ENCODE measurements at regions not wholly inside any gene's neighbourhood (a gene's known extent, or its start where the extent isn't known, plus 50 kb on each side); places are given as distances from the start of the nearest gene placed in this dataset.

- H2BK5ac ChIP-seq (ENCODE audit: low read depth, low read length, poor library complexity, severe bottlenecking): peak overlapping the region; percentile 79
- H3K4me2 ChIP-seq (ENCODE audit: low read depth, low read length): no peak overlapping the region
- no peaks in the 10 kb centered on the region for H3K79me1 ChIP-seq (ENCODE audit: low read depth in 1 of 2, low read length in 2 of 2)
- intact Hi-C loops (cut with micrococcal nuclease) (no loop called here), in situ Hi-C loops (cut with MboI; ENCODE audit: low sequenced_read_pairs) (no loop called here), dilution Hi-C loops (cut with HindIII; ENCODE audit: low sequenced_read_pairs, unreplicated experiment) (no loop called here)
- H3K27ac ChIP-seq (ENCODE audit: insufficient read depth, low read length): no peak overlapping the region
- peak overlapping the region; percentile 68; the same call in 1 of the 3 replicates for H2BK15ac ChIP-seq (ENCODE audit: low read depth, low read length)
- no peak for DNase-seq
- no peak overlapping the region for H2AFZ ChIP-seq (replicated peaks; ENCODE audit: low read length, poor library complexity)
- H2AK9ac ChIP-seq (replicated peaks; ENCODE audit: low read depth, low read length, poor library complexity): no peak overlapping the region
- WGBS, 2 experiments (ENCODE audit: extremely low coverage in 2 of 2, insufficient read length in 1 of 2): no CpG with 5 or more reads among the region's 3 CpGs
- H3K56ac ChIP-seq (ENCODE audit: extremely low read depth, insufficient read depth, low read length): no peak overlapping the region
- no peaks in the 10 kb centered on the region for H4K20me1 ChIP-seq (ENCODE audit: insufficient read depth, low read length)
- ATAC-seq (ENCODE audit: low read depth): no peak
- H3K9ac ChIP-seq (ENCODE audit: low read depth, low read length): no peak overlapping the region
- H2BK20ac ChIP-seq (ENCODE audit: low read depth, low read length): peak overlapping the region; percentile 87; the same call in 1 of the 2 replicates
- peak overlapping the region; percentile 5 for H3K4ac ChIP-seq (ENCODE audit: low read depth, low read length)
- ChIA-PET POLR2A (ENCODE audit: unreplicated experiment) (no interaction called here), CTCF (interaction anchor here (1.3 kb wide), 1 partner anchor 10 kb away, joined by 3 read pairs; no protein-coding TSS in a partner anchor)
- peak overlapping the region; percentile 78 for H3K14ac ChIP-seq (replicated peaks; ENCODE audit: low read depth, low read length)
- BruUV-seq (replicated peaks): no TSS peak
- H4K91ac ChIP-seq (ENCODE audit: insufficient read depth, low read depth, low read length): peak overlapping the region; percentile 4
- peak overlapping the region; percentile 62; the same call in 1 of the 2 replicates for H3K18ac ChIP-seq (ENCODE audit: low read depth, low read length)
- TF ChIP-seq RAD21 (IDR thresholded peaks at IDR 0.05; ENCODE audit: low read length): no peak
- no peak for TF ChIP-seq NFE2L2 (IDR thresholded peaks at IDR 0.05; ENCODE audit: low read depth, low read length)
- TF ChIP-seq MAFK (IDR thresholded peaks at IDR 0.05; ENCODE audit: low read depth, low read length): no peak
- TF ChIP-seq CEBPB (IDR thresholded peaks at IDR 0.05; ENCODE audit: low read depth, low read length): no peak
- no peak for TF ChIP-seq RFX5 (IDR thresholded peaks at IDR 0.05; ENCODE audit: low read depth, low read length)
- TF ChIP-seq CHD1 (IDR thresholded peaks at IDR 0.05; ENCODE audit: low read depth, low read length): no peak
- no peak for TF ChIP-seq POLR2A (IDR thresholded peaks at IDR 0.05; ENCODE audit: low read depth, low read length)
- TF ChIP-seq SMC3 (IDR thresholded peaks at IDR 0.05; ENCODE audit: low read depth, low read length): no peak
- TF ChIP-seq CTCF (conservative IDR thresholded peaks at IDR 0.05; ENCODE audit: low read depth, low read length): no peak
- no peak for TF ChIP-seq FOS (IDR thresholded peaks at IDR 0.05; ENCODE audit: low read depth, low read length)
- no peak for TF ChIP-seq RCOR1 (IDR thresholded peaks at IDR 0.05; ENCODE audit: insufficient replicate concordance, low read length)
- TF ChIP-seq MAZ (IDR thresholded peaks at IDR 0.05; ENCODE audit: borderline replicate concordance, low read depth, low read length): no peak
- no peak for TF ChIP-seq ELK1 (IDR thresholded peaks at IDR 0.05; ENCODE audit: borderline replicate concordance, low read depth, low read length)
- TF ChIP-seq BHLHE40 (IDR thresholded peaks at IDR 0.05; ENCODE audit: low read depth, low read length): no peak
- H2AK5ac ChIP-seq (ENCODE audit: low read depth, low read length): peak overlapping the region; percentile 3; the same call in 1 of the 2 replicates
- H3K9me3 ChIP-seq (ENCODE audit: control insufficient read depth, insufficient read depth, low read length): no peaks in the 10 kb centered on the region
- no peak overlapping the region for H3K23ac ChIP-seq (ENCODE audit: low read depth, low read length)
- peaks cover 8% of the 10 kb centered on the region for H3K9me1 ChIP-seq (ENCODE audit: insufficient read depth, low read length)
- H2BK120ac ChIP-seq (ENCODE audit: low read depth, low read length): peak overlapping the region; percentile 87; the same call in 1 of the 2 replicates
- peak overlapping the region; percentile 52 to 82; a peak in 3 of 4 replicates for H4K8ac ChIP-seq (ENCODE audit: low read depth in 2 of 2, low read length in 2 of 2)
- H3K36me3 ChIP-seq (ENCODE audit: control insufficient read depth, insufficient read depth, low read length): no peaks in the 10 kb centered on the region
- no peaks in the 10 kb centered on the region for H3K27me3 ChIP-seq (ENCODE audit: control insufficient read depth, insufficient read depth, low read length)
- no peak overlapping the region; the same call in 1 of the 2 replicates for H4K5ac ChIP-seq (ENCODE audit: low read depth, low read length)
- peaks cover 15% of the 10 kb centered on the region for H3K4me1 ChIP-seq (ENCODE audit: control insufficient read depth, insufficient read depth, low read length)
- H3K4me3 ChIP-seq (ENCODE audit: insufficient read depth, low read depth, low read length): no peak overlapping the region
Measured at GRCh38 chr2:18977409-18977808, 381.0 kb downstream of the OSR1 start.

Data from IMR-90 (cell line).